Omental fat pad (tissue), 3 donors: ENCODE measurements at regions not wholly inside any gene's neighbourhood (a gene's known extent, or its start where the extent isn't known, plus 50 kb on each side); places are given as distances from the start of the nearest gene placed in this dataset.

ENCODE experiments used
- ATAC-seq: fragments of 150-250 bp; one replicate; pipeline ENCODE4 v1.9.1; 2016; ENCODE audit warnings: mild to moderate bottlenecking, moderate library complexity; ENCODE audit not compliant: low FRiP score
- DNase-seq: peaks from one replicate; pipeline ENCODE4 v3.0.0-alpha.2; 2019; ENCODE audit warnings: low spot score
- CTCF ChIP-seq, 3 donors: fragments of 450-650 bp; IDR thresholded peaks; one replicate each; pipeline ENCODE4 v1.5.1; 2016 to 2017; ENCODE audit warnings: antibody characterized with exemption in 3 of 3, mild to moderate bottlenecking in 3 of 3, moderate library complexity in 2 of 3

GRCh38 chr4:189376901-189377300, 563.8 kb upstream of the FRG1 start:
- ATAC-seq (no peak), DNase-seq (no peak)
- no peak for TF ChIP-seq CTCF (IDR thresholded peaks at IDR 0.05)

DNA sequence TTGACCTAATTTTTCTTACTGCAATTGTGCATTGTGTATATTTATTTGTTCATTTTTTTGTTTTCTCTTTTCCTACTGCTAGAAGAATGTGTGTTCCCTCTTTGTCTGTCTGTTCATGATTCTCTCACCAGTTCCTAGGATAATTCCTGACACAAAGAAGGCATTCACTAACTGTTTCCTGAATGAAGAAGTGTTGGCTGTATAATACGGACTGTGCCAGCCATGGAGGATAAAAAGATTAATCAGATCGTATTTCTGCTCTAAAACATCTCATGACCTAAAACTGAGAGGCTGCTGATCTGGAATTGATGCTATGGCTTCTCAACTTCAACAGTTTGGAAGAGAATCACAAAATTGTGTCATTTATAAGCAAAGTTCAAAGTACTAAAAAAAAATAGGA, 563.1 kb upstream of the FRG1 start:
- ATAC-seq (no peak), DNase-seq (no peak)
- no peak for TF ChIP-seq CTCF (IDR thresholded peaks at IDR 0.05)

- DNase-seq = no peak
- no peak for ATAC-seq
- no peak for TF ChIP-seq CTCF (IDR thresholded peaks at IDR 0.05)
These were observed 555.6 kb upstream of the FRG1 start for GRCh38 chr4:189385098-189385497.

GRCh38 chr4:189385579-189385978, 555.1 kb upstream of the FRG1 start:
- ATAC-seq = no peak
- no peak for DNase-seq
- no peak for TF ChIP-seq CTCF (IDR thresholded peaks at IDR 0.05)

DNA sequence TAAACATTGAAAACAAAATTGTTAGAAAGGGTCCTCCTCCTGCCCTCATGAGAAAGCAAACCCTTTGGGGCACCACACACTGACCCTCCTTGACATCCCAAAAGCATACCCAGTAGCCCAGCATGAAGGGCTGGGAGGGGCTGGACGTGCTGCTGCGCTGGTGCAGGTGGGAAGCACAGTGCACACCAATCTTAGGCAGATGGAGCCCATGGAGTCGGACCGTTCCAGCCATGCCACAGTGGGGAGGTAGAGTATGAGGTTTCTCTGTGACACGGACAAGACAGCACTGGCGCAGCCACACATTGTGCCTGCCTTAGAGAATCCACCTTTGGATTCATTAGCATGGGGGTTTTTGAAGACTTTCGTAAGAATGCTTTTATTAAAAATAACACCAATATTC, 544.2 kb upstream of the FRG1 start:
- no peak for TF ChIP-seq CTCF (IDR thresholded peaks at IDR 0.05)
- no peak for ATAC-seq
- DNase-seq = no peak

GRCh38 chr4:189404271-189404670, 536.4 kb upstream of the FRG1 start:
- no peak for DNase-seq
- no peak for TF ChIP-seq CTCF (IDR thresholded peaks at IDR 0.05)
- no peak for ATAC-seq

DNA sequence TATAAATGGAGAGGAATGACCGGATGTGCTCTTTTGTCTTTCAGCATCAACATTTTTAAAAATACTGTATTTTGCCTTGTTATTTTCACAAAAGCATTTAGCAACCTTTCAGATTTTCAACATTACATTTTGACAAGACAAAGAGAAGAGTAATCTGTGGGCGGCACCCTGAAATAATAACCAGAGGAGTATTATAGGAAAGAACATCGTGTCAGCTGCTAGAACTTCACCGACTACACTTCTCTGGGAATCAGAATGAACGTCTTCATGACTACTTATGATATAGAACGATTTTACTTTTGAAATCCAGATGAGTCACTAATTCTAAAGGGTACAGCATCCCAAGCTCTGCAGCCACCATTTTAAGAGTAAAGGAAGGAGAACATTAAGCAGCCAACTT, 531.5 kb upstream of the FRG1 start:
- ATAC-seq = no peak
- no peak for TF ChIP-seq CTCF (IDR thresholded peaks at IDR 0.05)
- no peak for DNase-seq
